ENCODE measurements at regions not wholly inside any gene's neighbourhood (a gene's known extent, or its start where the extent isn't known, plus 50 kb on each side); places are given as distances from the start of the nearest gene placed in this dataset.

GRCh38 chr18:70459251-70459650 is 170.4 kb downstream of the SOCS6 start:
- TF ChIP-seq EP300 (IDR thresholded peaks at IDR 0.05; ENCODE audit: borderline replicate concordance) (no peak), REST (IDR thresholded peaks at IDR 0.05; ENCODE audit: low read depth) (no peak), NFIC (IDR thresholded peaks at IDR 0.05) (no peak), TCF12 (IDR thresholded peaks at IDR 0.05; ENCODE audit: low read depth) (no peak), CEBPB (IDR thresholded peaks at IDR 0.05) (no peak)

Data from Ishikawa (cell line).